Nephron (organoid): ENCODE measurements at regions not wholly inside any gene's neighbourhood (a gene's known extent, or its start where the extent isn't known, plus 50 kb on each side); places are given as distances from the start of the nearest gene placed in this dataset.

Experiments
- H3K27ac Mint-ChIP-seq, 3 experiments: 2 replicates each; pipeline ENCODE4 v1.8.0; 2020; ENCODE audit warnings: mixed read lengths in 3 of 3, mild to moderate bottlenecking in 2 of 3, moderate library complexity in 1 of 3
- H3K27me3 Mint-ChIP-seq: 2 replicates; pipeline ENCODE4 v1.8.0; 2021; ENCODE audit warnings: low read depth, mild to moderate bottlenecking, moderate library complexity, mixed read lengths
- H3K36me3 Mint-ChIP-seq: 2 replicates; pipeline ENCODE4 v1.8.0; 2020; ENCODE audit warnings: low read depth, mixed read lengths
- H3K4me1 Mint-ChIP-seq: 2 replicates; pipeline ENCODE4 v1.8.0; 2020; ENCODE audit warnings: mixed read lengths
- H3K4me3 Mint-ChIP-seq, 3 experiments: 2 replicates each; pipeline ENCODE4 v1.8.0; 2020; ENCODE audit warnings: mild to moderate bottlenecking in 3 of 3, mixed read lengths in 3 of 3, moderate library complexity in 2 of 3
- H3K9me3 Mint-ChIP-seq: 2 replicates; pipeline ENCODE4 v1.8.0; 2020; ENCODE audit warnings: mixed read lengths
- CTCF ChIP-seq, 3 experiments: fragments of 200-600 bp; sonication (generic); IDR thresholded peaks; one replicate each; pipeline ENCODE4 v1.5.0; 2021; ENCODE audit warnings: antibody characterized with exemption in 3 of 3; ENCODE audit not compliant: unreplicated experiment in 3 of 3

GRCh38 chr11:127622686-127623085, 622.1 kb upstream of the KIRREL3 start:
- Mint-ChIP-seq H3K27me3 (no peaks in the 10 kb centered on the region), H3K36me3 (no peaks in the 10 kb centered on the region), H3K4me3 (no peak overlapping the region), H3K9me3 (no peaks in the 10 kb centered on the region), H3K4me1 (peaks cover 37% of the 10 kb centered on the region), H3K27ac (no peak overlapping the region)
- no peak for TF ChIP-seq CTCF (IDR thresholded peaks at IDR 0.05; ENCODE audit: unreplicated experiment in 3 of 3)

GRCh38 chr11:127620671-127621070, 620.1 kb upstream of the KIRREL3 start:
- H3K27ac Mint-ChIP-seq = no peak overlapping the region
- no peaks in the 10 kb centered on the region for H3K36me3 Mint-ChIP-seq
- no peaks in the 10 kb centered on the region for H3K27me3 Mint-ChIP-seq
- no peaks in the 10 kb centered on the region for H3K9me3 Mint-ChIP-seq
- no peak overlapping the region for H3K4me3 Mint-ChIP-seq
- peaks cover 25% of the 10 kb centered on the region for H3K4me1 Mint-ChIP-seq
- no peak for TF ChIP-seq CTCF (IDR thresholded peaks at IDR 0.05; ENCODE audit: unreplicated experiment in 3 of 3)

GRCh38 chr11:127619946-127620345, 619.4 kb upstream of the KIRREL3 start:
- Mint-ChIP-seq H3K27me3 (no peaks in the 10 kb centered on the region), H3K9me3 (no peaks in the 10 kb centered on the region), H3K27ac (no peak overlapping the region), H3K4me1 (peaks cover 18% of the 10 kb centered on the region), H3K36me3 (no peaks in the 10 kb centered on the region), H3K4me3 (no peak overlapping the region)
- no peak for TF ChIP-seq CTCF (IDR thresholded peaks at IDR 0.05; ENCODE audit: unreplicated experiment in 3 of 3)

- Mint-ChIP-seq H3K4me3 (no peak overlapping the region), H3K27ac (peak overlapping the region in 2 of 3 experiments; percentile 8 to 45), H3K36me3 (no peaks in the 10 kb centered on the region), H3K9me3 (no peaks in the 10 kb centered on the region), H3K27me3 (peaks cover 4% of the 10 kb centered on the region), H3K4me1 (peaks cover 12% of the 10 kb centered on the region)
- TF ChIP-seq CTCF (IDR thresholded peaks at IDR 0.05; ENCODE audit: unreplicated experiment in 3 of 3) = no peak
These were observed 618.2 kb upstream of the KIRREL3 start for GRCh38 chr11:127618721-127619120.

- no peaks in the 10 kb centered on the region for H3K9me3 Mint-ChIP-seq
- H3K36me3 Mint-ChIP-seq = no peaks in the 10 kb centered on the region
- no peak for TF ChIP-seq CTCF (IDR thresholded peaks at IDR 0.05; ENCODE audit: unreplicated experiment in 3 of 3)
- peaks cover 32% of the 10 kb centered on the region for H3K4me1 Mint-ChIP-seq
- H3K4me3 Mint-ChIP-seq = no peak overlapping the region
- H3K27ac Mint-ChIP-seq = no peak overlapping the region
- peaks cover 10% of the 10 kb centered on the region for H3K27me3 Mint-ChIP-seq
These were observed 615.6 kb upstream of the KIRREL3 start for GRCh38 chr11:127616158-127616557.

GRCh38 chr11:127612607-127613006, 612.0 kb upstream of the KIRREL3 start:
- H3K4me3 Mint-ChIP-seq = no peak overlapping the region
- no peaks in the 10 kb centered on the region for H3K36me3 Mint-ChIP-seq
- no peak for TF ChIP-seq CTCF (IDR thresholded peaks at IDR 0.05; ENCODE audit: unreplicated experiment in 3 of 3)
- H3K4me1 Mint-ChIP-seq = peaks cover 62% of the 10 kb centered on the region
- H3K9me3 Mint-ChIP-seq = no peaks in the 10 kb centered on the region
- H3K27ac Mint-ChIP-seq = peak overlapping the region in 2 of 3 experiments; percentile 24 to 46
- peaks cover 10% of the 10 kb centered on the region for H3K27me3 Mint-ChIP-seq
